ENCODE measurements at regions not wholly inside any gene's neighbourhood (a gene's known extent, or its start where the extent isn't known, plus 50 kb on each side); places are given as distances from the start of the nearest gene placed in this dataset.

DNA sequence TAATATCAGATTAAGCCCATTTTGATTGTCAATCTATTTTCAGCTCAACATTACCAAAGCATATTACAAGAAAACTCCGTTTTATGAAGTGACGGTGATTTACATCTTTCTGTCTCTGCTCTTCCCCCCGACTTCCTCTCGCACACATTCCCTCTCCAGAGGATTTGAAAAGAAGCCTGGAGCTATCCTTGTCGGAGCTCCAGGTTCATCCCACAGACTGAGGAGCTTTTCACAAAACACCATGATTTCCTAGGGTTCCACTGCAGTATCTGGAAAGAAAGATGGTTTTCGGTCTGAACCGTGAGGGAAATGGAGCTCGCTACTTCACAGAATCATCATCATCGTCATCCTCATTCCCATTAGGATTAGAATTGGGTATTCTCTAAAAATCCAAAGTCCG is 655.5 kb upstream of the MGMT start:
- no peaks in the 10 kb centered on the region for H3K9me3 ChIP-seq (ENCODE audit: low read length)
- no peaks in the 10 kb centered on the region for H3F3A ChIP-seq (ENCODE audit: insufficient read depth, low read length, poor library complexity, severe bottlenecking)
- H3K27ac ChIP-seq (ENCODE audit: low read length) = no peak overlapping the region
- H2AFZ ChIP-seq (ENCODE audit: low read depth, low read length) = no peak overlapping the region
- no peaks in the 10 kb centered on the region for H3K79me2 ChIP-seq (replicated peaks; ENCODE audit: insufficient read depth, low read length)
- no peak overlapping the region for H3K4me3 ChIP-seq (ENCODE audit: low read length)
- H3K9me2 ChIP-seq (ENCODE audit: insufficient read depth, low read length) = no peaks in the 10 kb centered on the region
- no peaks in the 10 kb centered on the region for H4K20me1 ChIP-seq (ENCODE audit: insufficient read depth)
- TF ChIP-seq SMC3 (conservative IDR thresholded peaks at IDR 0.05; ENCODE audit: poor library complexity) (no peak), EP300 (conservative IDR thresholded peaks at IDR 0.05; ENCODE audit: poor library complexity, severe bottlenecking) (no peak), EZH2 (IDR thresholded peaks at IDR 0.05; ENCODE audit: borderline replicate concordance, insufficient read depth, low read length, poor library complexity, severe bottlenecking) (no peak), POLR2AphosphoS5 (IDR thresholded peaks at IDR 0.05) (no peak), TAF1 (IDR thresholded peaks at IDR 0.05; ENCODE audit: low read depth) (no peak), RAD21 (conservative IDR thresholded peaks at IDR 0.05) (no peak), MXI1 (conservative IDR thresholded peaks at IDR 0.05; ENCODE audit: poor library complexity, severe bottlenecking) (no peak)
- TF ChIP-seq, protein P1, sequence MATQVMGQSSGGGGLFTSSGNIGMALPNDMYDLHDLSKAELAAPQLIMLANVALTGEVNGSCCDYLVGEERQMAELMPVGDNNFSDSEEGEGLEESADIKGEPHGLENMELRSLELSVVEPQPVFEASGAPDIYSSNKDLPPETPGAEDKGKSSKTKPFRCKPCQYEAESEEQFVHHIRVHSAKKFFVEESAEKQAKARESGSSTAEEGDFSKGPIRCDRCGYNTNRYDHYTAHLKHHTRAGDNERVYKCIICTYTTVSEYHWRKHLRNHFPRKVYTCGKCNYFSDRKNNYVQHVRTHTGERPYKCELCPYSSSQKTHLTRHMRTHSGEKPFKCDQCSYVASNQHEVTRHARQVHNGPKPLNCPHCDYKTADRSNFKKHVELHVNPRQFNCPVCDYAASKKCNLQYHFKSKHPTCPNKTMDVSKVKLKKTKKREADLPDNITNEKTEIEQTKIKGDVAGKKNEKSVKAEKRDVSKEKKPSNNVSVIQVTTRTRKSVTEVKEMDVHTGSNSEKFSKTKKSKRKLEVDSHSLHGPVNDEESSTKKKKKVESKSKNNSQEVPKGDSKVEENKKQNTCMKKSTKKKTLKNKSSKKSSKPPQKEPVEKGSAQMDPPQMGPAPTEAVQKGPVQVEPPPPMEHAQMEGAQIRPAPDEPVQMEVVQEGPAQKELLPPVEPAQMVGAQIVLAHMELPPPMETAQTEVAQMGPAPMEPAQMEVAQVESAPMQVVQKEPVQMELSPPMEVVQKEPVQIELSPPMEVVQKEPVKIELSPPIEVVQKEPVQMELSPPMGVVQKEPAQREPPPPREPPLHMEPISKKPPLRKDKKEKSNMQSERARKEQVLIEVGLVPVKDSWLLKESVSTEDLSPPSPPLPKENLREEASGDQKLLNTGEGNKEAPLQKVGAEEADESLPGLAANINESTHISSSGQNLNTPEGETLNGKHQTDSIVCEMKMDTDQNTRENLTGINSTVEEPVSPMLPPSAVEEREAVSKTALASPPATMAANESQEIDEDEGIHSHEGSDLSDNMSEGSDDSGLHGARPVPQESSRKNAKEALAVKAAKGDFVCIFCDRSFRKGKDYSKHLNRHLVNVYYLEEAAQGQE (IDR thresholded peaks at IDR 0.05; ENCODE audit: borderline replicate concordance) = no peak
- TF ChIP-seq, protein P2, sequence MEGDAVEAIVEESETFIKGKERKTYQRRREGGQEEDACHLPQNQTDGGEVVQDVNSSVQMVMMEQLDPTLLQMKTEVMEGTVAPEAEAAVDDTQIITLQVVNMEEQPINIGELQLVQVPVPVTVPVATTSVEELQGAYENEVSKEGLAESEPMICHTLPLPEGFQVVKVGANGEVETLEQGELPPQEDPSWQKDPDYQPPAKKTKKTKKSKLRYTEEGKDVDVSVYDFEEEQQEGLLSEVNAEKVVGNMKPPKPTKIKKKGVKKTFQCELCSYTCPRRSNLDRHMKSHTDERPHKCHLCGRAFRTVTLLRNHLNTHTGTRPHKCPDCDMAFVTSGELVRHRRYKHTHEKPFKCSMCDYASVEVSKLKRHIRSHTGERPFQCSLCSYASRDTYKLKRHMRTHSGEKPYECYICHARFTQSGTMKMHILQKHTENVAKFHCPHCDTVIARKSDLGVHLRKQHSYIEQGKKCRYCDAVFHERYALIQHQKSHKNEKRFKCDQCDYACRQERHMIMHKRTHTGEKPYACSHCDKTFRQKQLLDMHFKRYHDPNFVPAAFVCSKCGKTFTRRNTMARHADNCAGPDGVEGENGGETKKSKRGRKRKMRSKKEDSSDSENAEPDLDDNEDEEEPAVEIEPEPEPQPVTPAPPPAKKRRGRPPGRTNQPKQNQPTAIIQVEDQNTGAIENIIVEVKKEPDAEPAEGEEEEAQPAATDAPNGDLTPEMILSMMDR (IDR thresholded peaks at IDR 0.05; ENCODE audit: poor library complexity, severe bottlenecking) = no peak
- H3K9ac ChIP-seq (ENCODE audit: low read length) = no peak overlapping the region
- no peaks in the 10 kb centered on the region for H3K36me3 ChIP-seq (ENCODE audit: insufficient read depth, low read length)
- no peak overlapping the region for H3K4me2 ChIP-seq (ENCODE audit: low read length)
- H3K27me3 ChIP-seq (ENCODE audit: insufficient read depth, low read depth, low read length) = no peaks in the 10 kb centered on the region

DNA sequence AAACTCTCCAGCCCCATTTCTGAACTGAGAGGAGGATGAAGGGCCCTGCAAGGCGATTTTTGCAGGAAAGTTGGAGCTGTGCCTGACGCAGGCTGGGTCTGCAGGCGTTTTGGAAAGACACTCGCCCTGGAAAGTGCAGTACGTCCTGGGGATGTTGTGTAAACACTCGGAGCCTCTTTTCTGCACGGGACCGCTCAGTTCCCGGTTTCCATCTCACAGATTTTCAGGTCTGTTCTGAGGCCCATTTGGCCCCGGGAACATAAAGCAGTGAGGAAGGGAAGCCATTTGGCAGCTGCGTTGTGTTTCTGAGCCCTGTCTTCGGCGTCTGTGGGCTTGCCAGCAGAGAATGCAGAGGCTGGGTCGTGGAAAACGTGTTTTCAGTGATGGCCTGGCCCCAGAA is 655.0 kb upstream of the MGMT start:
- Histone ChIP-seq H3F3A (ENCODE audit: insufficient read depth, low read length, poor library complexity, severe bottlenecking) (no peaks in the 10 kb centered on the region), H3K9me2 (ENCODE audit: insufficient read depth, low read length) (no peaks in the 10 kb centered on the region), H3K9ac (ENCODE audit: low read length) (no peak overlapping the region), H2AFZ (ENCODE audit: low read depth, low read length) (no peak overlapping the region), H3K79me2 (replicated peaks; ENCODE audit: insufficient read depth, low read length) (no peaks in the 10 kb centered on the region), H3K9me3 (ENCODE audit: low read length) (no peaks in the 10 kb centered on the region), H4K20me1 (ENCODE audit: insufficient read depth) (no peaks in the 10 kb centered on the region), H3K36me3 (ENCODE audit: insufficient read depth, low read length) (no peaks in the 10 kb centered on the region), H3K4me2 (ENCODE audit: low read length) (no peak overlapping the region), H3K4me3 (ENCODE audit: low read length) (no peak overlapping the region), H3K27ac (ENCODE audit: low read length) (no peak overlapping the region), H3K27me3 (ENCODE audit: insufficient read depth, low read depth, low read length) (no peaks in the 10 kb centered on the region)
- TF ChIP-seq EZH2 (IDR thresholded peaks at IDR 0.05; ENCODE audit: borderline replicate concordance, insufficient read depth, low read length, poor library complexity, severe bottlenecking) (no peak), EP300 (conservative IDR thresholded peaks at IDR 0.05; ENCODE audit: poor library complexity, severe bottlenecking) (no peak), SMC3 (conservative IDR thresholded peaks at IDR 0.05; ENCODE audit: poor library complexity) (no peak), POLR2AphosphoS5 (IDR thresholded peaks at IDR 0.05) (no peak), MXI1 (conservative IDR thresholded peaks at IDR 0.05; ENCODE audit: poor library complexity, severe bottlenecking) (no peak)
